Kidney (tissue), 13 donors: ENCODE measurements at regions not wholly inside any gene's neighbourhood (a gene's known extent, or its start where the extent isn't known, plus 50 kb on each side); places are given as distances from the start of the nearest gene placed in this dataset.

Experiments used
- DNase-seq, 5 donors: peaks; one replicate each; pipeline ENCODE4 v3.0.0-alpha.2; 2013 to 2020
- FAIRE-seq: peaks from 2 replicates; lab custom pipeline; 2012; peaks lifted over from hg19 to GRCh38; lab: Jason Lieb, UNC
- H3K27ac ChIP-seq, 2 donors: one replicate each; pipeline ENCODE4 v1.7.0; 2013; ENCODE audit warnings: low read depth in 2 of 2, low read length in 2 of 2, inconsistent platforms in 1 of 2
- H3K27me3 ChIP-seq: one replicate; pipeline ENCODE4 v1.7.1; 2013; ENCODE audit warnings: low read length, inconsistent platforms; ENCODE audit not compliant: control insufficient read depth, insufficient read depth
- H3K36me3 ChIP-seq, 3 donors: one replicate each; pipeline versions ENCODE4 v1.7.0 to v1.7.1; 2013; ENCODE audit warnings: low read length in 3 of 3, control low read depth in 1 of 3, inconsistent platforms in 1 of 3; ENCODE audit not compliant: insufficient read depth in 3 of 3, control insufficient read depth in 2 of 3
- H3K4me1 ChIP-seq, 3 donors: one replicate each; pipeline versions ENCODE4 v1.7.0 to v1.7.1; 2013; ENCODE audit warnings: low read length in 3 of 3, inconsistent platforms in 1 of 3, low read depth in 1 of 3; ENCODE audit not compliant: control insufficient read depth in 2 of 3, insufficient read depth in 2 of 3
- H3K4me3 ChIP-seq, 3 donors: one replicate each; pipeline versions ENCODE4 v1.7.0 to v1.8.1; 2013; ENCODE audit warnings: low read length in 3 of 3, control low read depth in 1 of 3, inconsistent platforms in 1 of 3
- H3K9ac ChIP-seq, 3 donors: one replicate each; pipeline versions ENCODE4 v1.7.0 to v1.7.1; 2013; ENCODE audit warnings: low read length in 3 of 3, control low read depth in 1 of 3, inconsistent platforms in 1 of 3
- H3K9me3 ChIP-seq, 3 donors: one replicate each; pipeline versions ENCODE4 v1.7.0 to v1.7.1; 2013; ENCODE audit warnings: low read length in 3 of 3, control low read depth in 1 of 3, inconsistent platforms in 1 of 3; ENCODE audit not compliant: control insufficient read depth in 2 of 3, insufficient read depth in 1 of 3
- CTCF ChIP-seq: IDR thresholded peaks from 3 replicates; pipeline ENCODE4 v1.5.1; 2012; ENCODE audit warnings: mild to moderate bottlenecking, moderate library complexity, borderline replicate concordance; ENCODE audit not compliant: insufficient read depth; ENCODE audit errors: extremely low read depth
- intact Hi-C: fragments of 100-400 bp; cut with DNase I; formaldehyde crosslinking; loops from one replicate; pipeline ENCODE4 v1.11.1; 2022
- donor health status: control.
- donor health status: control.
- donor health status: control.
- donor health status: control.
- donor health status: control.
- donor health status: DM: yes; HTN: yes; CAD: no.
- donor health status: Normal renal cell carcinoma (clear cell type).

DNA sequence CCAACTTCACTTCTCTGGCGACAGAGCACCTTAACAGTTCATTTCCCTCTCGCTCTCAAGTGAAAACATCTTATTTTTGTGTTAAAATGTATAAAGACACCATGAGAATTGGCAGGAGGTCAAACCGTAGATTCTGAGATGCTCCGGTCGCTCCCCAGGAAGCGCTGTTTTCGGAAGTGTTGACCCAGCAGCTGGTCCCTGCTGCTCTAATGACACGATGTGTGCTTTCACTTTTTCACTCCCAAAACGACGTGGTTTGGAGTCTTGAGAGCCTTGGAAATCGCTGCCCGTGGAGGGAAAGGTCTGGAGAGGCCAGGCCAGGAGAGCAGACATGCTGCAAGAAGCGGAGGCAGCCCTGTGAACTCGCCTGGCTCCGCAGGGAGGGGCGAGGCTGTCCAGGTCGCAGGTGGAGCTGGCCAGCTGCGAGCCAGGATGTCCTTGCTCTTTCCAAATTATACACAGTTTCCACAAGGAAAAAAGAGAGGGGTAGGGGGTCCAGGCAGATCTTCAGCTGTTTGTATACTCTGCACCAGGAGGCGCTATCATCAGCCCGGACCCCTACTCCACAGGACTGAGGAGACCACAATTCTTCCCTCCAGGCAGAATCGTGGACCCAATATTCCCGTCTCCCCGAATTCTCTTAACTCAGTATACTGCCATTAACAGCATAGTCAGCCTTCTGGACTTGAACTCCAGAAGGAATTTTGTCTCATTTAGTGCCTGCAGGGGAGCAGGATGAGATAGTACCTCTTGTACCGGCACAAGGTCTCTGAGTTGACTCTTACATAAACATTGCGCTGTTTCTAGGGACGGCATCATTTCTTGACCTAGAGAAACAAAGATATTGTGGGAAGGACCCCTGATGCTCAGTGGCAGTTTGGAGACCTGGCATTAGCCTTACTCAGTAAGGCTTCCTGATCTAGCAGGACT is 248.6 kb upstream of the ANKRD55 start:
- H3K9me3 ChIP-seq: no peaks in the 10 kb centered on the region
- H3K36me3 ChIP-seq: no peaks in the 10 kb centered on the region
- FAIRE-seq: no peak
- peaks cover 7 to 10% (median 9%) of the 10 kb centered on the region in 3 donors for H3K4me1 ChIP-seq
- peak overlapping the region; percentile 73 to 86 (median 77) for H3K4me3 ChIP-seq
- intact Hi-C loops: no loop called here
- H3K27me3 ChIP-seq: no peaks in the 10 kb centered on the region
- H3K27ac ChIP-seq: peak overlapping the region; percentile 89
- DNase-seq: peak; percentile 64 to 91 (median 78)
- peak overlapping the region; percentile 63 to 90 (median 67) for H3K9ac ChIP-seq
- no peak for TF ChIP-seq CTCF

GRCh38 chr5:56480705-56481427 is 247.7 kb upstream of the ANKRD55 start:
- TF ChIP-seq CTCF: no peak
- Histone ChIP-seq H3K36me3 (no peaks in the 10 kb centered on the region), H3K4me1 (peaks cover 9 to 10% (median 10%) of the 10 kb centered on the region in 3 donors), H3K4me3 (peak overlapping the region; percentile 73 to 86 (median 77)), H3K27me3 (no peaks in the 10 kb centered on the region), H3K27ac (peak overlapping the region; percentile 89), H3K9me3 (no peaks in the 10 kb centered on the region), H3K9ac (peak overlapping the region; percentile 63 to 90 (median 67))
- FAIRE-seq (no peak), DNase-seq (peak; percentile 79 to 92 (median 88))
- intact Hi-C loops: no loop called here

DNA sequence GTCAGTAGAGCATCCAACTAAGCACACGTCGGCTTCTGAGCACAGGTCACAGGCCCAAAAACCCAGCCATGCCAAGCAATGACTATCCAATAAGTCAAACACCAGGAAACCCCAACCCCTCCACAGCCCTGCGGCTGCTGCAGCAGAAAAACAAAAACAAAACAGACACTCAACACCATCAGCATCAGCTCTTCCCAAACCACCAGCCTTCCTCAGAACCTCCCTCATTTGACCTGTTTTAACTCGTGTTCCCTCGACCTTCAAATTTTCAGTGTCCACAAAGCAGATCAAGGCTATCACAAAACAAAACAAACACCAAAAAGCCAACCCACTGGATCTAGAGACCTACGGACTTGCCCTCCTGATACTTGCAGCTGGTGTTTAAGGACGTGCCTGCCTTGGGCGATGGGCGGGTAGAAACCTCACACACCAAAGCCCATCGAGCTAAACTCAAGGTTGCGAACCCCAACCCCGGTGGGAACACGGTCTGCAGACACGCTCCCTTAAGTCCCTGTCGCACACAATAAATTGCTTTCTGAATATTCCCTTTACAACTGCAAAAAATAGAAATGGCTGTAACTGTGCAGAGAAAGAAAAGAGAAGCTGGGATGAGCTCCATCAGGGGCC is 247.1 kb upstream of the ANKRD55 start:
- H3K36me3 ChIP-seq: no peaks in the 10 kb centered on the region
- peak overlapping the region; percentile 49 to 86 (median 63) for H3K4me3 ChIP-seq
- peak overlapping the region in 2 of 3 donors; percentile 1 to 81 for H3K9ac ChIP-seq
- peak overlapping the region; percentile 89 for H3K27ac ChIP-seq
- H3K9me3 ChIP-seq: no peaks in the 10 kb centered on the region
- DNase-seq (peak; percentile 77 to 94 (median 81)), FAIRE-seq (no peak)
- peaks cover 10 to 13% (median 11%) of the 10 kb centered on the region in 3 donors for H3K4me1 ChIP-seq
- intact Hi-C loops: no loop called here
- no peaks in the 10 kb centered on the region for H3K27me3 ChIP-seq
- TF ChIP-seq CTCF: no peak
